Endodermal cell (in vitro differentiated cells): ENCODE measurements at regions not wholly inside any gene's neighbourhood (a gene's known extent, or its start where the extent isn't known, plus 50 kb on each side); places are given as distances from the start of the nearest gene placed in this dataset.

Experiments
- DNase-seq: peaks from one replicate; pipeline ENCODE4 v3.0.0-alpha.2; 2017
- H3K27ac ChIP-seq: 2 replicates; pipeline ENCODE4 v1.5.1; 2013; ENCODE audit warnings: mild to moderate bottlenecking, low read depth, low read length, moderate library complexity
- H3K27me3 ChIP-seq: 2 replicates; pipeline ENCODE4 v1.6.1; 2013; ENCODE audit warnings: mild to moderate bottlenecking, low read length, moderate library complexity; ENCODE audit not compliant: insufficient read depth, control insufficient read depth, poor library complexity, severe bottlenecking
- H3K36me3 ChIP-seq: 2 replicates; pipeline ENCODE4 v1.7.0; 2013; ENCODE audit warnings: mild to moderate bottlenecking, low read length, moderate library complexity; ENCODE audit not compliant: control insufficient read depth, insufficient read depth
- H3K4me1 ChIP-seq: one replicate; pipeline ENCODE4 v1.7.0; 2013; ENCODE audit warnings: low read length; ENCODE audit not compliant: control insufficient read depth, insufficient read depth
- H3K4me3 ChIP-seq: 2 replicates; pipeline ENCODE4 v1.5.1; 2013; ENCODE audit warnings: mild to moderate bottlenecking, low read length, moderate library complexity
- H3K9ac ChIP-seq: 2 replicates; pipeline ENCODE4 v1.6.1; 2013; ENCODE audit warnings: mild to moderate bottlenecking, low read length, moderate library complexity; ENCODE audit not compliant: poor library complexity, severe bottlenecking; ENCODE audit errors: extremely low read depth
- H3K9me3 ChIP-seq: 2 replicates; pipeline ENCODE4 v1.6.1; 2013; ENCODE audit warnings: mild to moderate bottlenecking, low read length, moderate library complexity; ENCODE audit not compliant: control insufficient read depth
- H3K27ac Mint-ChIP-seq: 2 replicates; pipeline ENCODE4 v1.8.0; 2020; ENCODE audit warnings: mixed read lengths
- H3K27me3 Mint-ChIP-seq: 2 replicates; pipeline ENCODE4 v1.8.0; 2021; ENCODE audit warnings: mild to moderate bottlenecking, mixed read lengths; ENCODE audit not compliant: insufficient read depth
- H3K36me3 Mint-ChIP-seq: 2 replicates; pipeline ENCODE4 v1.8.0; 2020; ENCODE audit warnings: low read depth, mixed read lengths
- H3K4me1 Mint-ChIP-seq: 2 replicates; pipeline ENCODE4 v1.8.0; 2020; ENCODE audit warnings: mixed read lengths
- H3K4me3 Mint-ChIP-seq: 2 replicates; pipeline ENCODE4 v1.8.0; 2020; ENCODE audit warnings: mild to moderate bottlenecking, moderate library complexity, mixed read lengths
- H3K9me3 Mint-ChIP-seq: 2 replicates; pipeline ENCODE4 v1.8.0; 2020; ENCODE audit warnings: mild to moderate bottlenecking, mixed read lengths
- CTCF ChIP-seq: fragments of 200-600 bp; sonication (generic); conservative IDR thresholded peaks from 2 replicates; pipeline ENCODE4 v1.5.0; 2021; ENCODE audit warnings: antibody characterized with exemption, mild to moderate bottlenecking
- WGBS, 2 experiments: methylation state at CpG; one replicate each; pipeline versions ENCODE4 v1.1.5 to v1.1.7; 2013; ENCODE audit warnings: missing lambda C conversion rate in 2 of 2, mixed read lengths in 1 of 2; ENCODE audit not compliant: insufficient coverage in 1 of 2, insufficient read length in 1 of 2; 5-methylcytosine and 5-hydroxymethylcytosine counted together

DNA sequence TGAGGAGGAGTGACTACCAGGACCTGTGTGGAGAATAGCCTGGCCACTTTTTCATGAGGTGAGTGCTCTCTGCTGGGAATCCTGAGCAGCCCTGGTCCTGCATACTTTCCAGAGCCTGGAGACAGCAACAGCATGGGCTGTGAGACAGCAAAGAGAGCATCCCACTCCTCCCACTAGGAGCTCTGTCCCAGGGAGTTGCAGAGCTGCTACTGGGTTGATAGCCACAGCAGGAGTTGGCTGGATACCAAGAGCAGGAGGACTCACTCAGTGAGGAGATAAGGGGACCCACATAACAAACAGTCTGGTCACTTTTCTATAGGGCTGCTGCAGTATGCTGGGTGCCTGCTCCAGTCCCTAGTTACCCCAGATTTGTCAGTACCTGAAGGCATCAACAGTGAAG, 439.3 kb upstream of the CDH8 start:
- no peak for TF ChIP-seq CTCF
- H3K36me3 Mint-ChIP-seq, result no peaks in the 10 kb centered on the region
- H3K27ac Mint-ChIP-seq, result no peak overlapping the region
- H3K9ac ChIP-seq, result no peak overlapping the region
- no peak overlapping the region for H3K4me3 ChIP-seq
- H3K4me1 Mint-ChIP-seq, result no peaks in the 10 kb centered on the region
- no peaks in the 10 kb centered on the region for H3K27me3 ChIP-seq
- no peak overlapping the region for H3K4me3 Mint-ChIP-seq
- peaks cover 27% of the 10 kb centered on the region for H3K9me3 Mint-ChIP-seq
- H3K27ac ChIP-seq, result no peak overlapping the region
- no peaks in the 10 kb centered on the region for H3K4me1 ChIP-seq
- DNase-seq, result peak; percentile 52
- no peaks in the 10 kb centered on the region for H3K36me3 ChIP-seq
- no peaks in the 10 kb centered on the region for H3K27me3 Mint-ChIP-seq
- peaks cover 14% of the 10 kb centered on the region for H3K9me3 ChIP-seq

DNA sequence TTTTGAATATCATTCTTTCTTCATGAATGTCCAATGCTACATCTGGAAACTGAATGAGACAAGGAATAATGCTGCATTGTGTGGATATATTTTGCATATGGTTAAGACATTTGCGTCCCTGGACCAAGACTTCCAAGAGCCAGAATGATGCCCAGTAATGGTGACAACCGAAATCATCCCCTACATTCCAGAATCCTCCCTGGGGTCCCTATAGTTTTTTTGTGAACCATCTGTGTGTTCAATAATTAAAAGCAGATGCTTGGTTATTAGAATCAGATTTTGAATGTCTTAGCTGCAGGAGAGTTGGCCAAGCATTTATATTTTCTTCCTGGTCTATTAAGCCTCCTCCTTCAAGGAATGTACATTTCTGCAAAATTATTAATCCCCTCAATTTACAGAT, 426.7 kb upstream of the CDH8 start:
- no peaks in the 10 kb centered on the region for H3K36me3 Mint-ChIP-seq

GRCh38 chr16:62450291-62450690, 414.1 kb upstream of the CDH8 start:
- no peak overlapping the region for H3K4me3 ChIP-seq

More for the DNA sequence above, 426.7 kb upstream of the CDH8 start:
- no peaks in the 10 kb centered on the region for H3K36me3 ChIP-seq
- H3K9me3 ChIP-seq, result no peaks in the 10 kb centered on the region
- Mint-ChIP-seq H3K4me3 (no peak overlapping the region), H3K9me3 (peaks cover 2% of the 10 kb centered on the region), H3K4me1 (no peaks in the 10 kb centered on the region), H3K27ac (no peak overlapping the region), H3K27me3 (no peaks in the 10 kb centered on the region)
- TF ChIP-seq CTCF, result no peak
- H3K27ac ChIP-seq, result no peak overlapping the region
- H3K27me3 ChIP-seq, result no peaks in the 10 kb centered on the region
- H3K4me3 ChIP-seq, result no peak overlapping the region
- no peak overlapping the region for H3K9ac ChIP-seq
- DNase-seq, result no peak
- H3K4me1 ChIP-seq, result no peaks in the 10 kb centered on the region
- 100% methylated on average over 1 of the region's 2 CpGs; no CpG with 5 or more reads in 1 of the 2 experiments for WGBS, 2 experiments

More at GRCh38 chr16:62450291-62450690, 414.1 kb upstream of the CDH8 start:
- DNase-seq, result no peak
- Mint-ChIP-seq H3K4me1 (no peaks in the 10 kb centered on the region), H3K27ac (no peak overlapping the region), H3K36me3 (no peaks in the 10 kb centered on the region), H3K9me3 (no peaks in the 10 kb centered on the region), H3K4me3 (no peak overlapping the region), H3K27me3 (no peaks in the 10 kb centered on the region)
- Histone ChIP-seq H3K27ac (no peak overlapping the region), H3K9ac (no peak overlapping the region), H3K36me3 (no peaks in the 10 kb centered on the region), H3K27me3 (no peaks in the 10 kb centered on the region), H3K9me3 (no peaks in the 10 kb centered on the region), H3K4me1 (no peaks in the 10 kb centered on the region)
- TF ChIP-seq CTCF, result no peak
- 70% methylated on average over 5 of the region's 5 CpGs; no CpG with 5 or more reads in 1 of the 2 experiments for WGBS, 2 experiments
